ENCODE measurements at regions not wholly inside any gene's neighbourhood (a gene's known extent, or its start where the extent isn't known, plus 50 kb on each side); places are given as distances from the start of the nearest gene placed in this dataset.
"Not testable (repeated sequence)": the region's sequence is repeated elsewhere in the genome, so short reads cannot be mapped to it uniquely, and the experiment has no call there.

GRCh38 chr12:54713876-54714275 lies 65.7 kb upstream of the DCD start:
- TF ChIP-seq CTCF (IDR thresholded peaks at IDR 0.05; ENCODE audit: insufficient read depth, low read length); GABPA (IDR thresholded peaks at IDR 0.05; ENCODE audit: low read depth); POLR2AphosphoS5 (IDR thresholded peaks at IDR 0.05; ENCODE audit: low read depth); REST (IDR thresholded peaks at IDR 0.05; ENCODE audit: insufficient replicate concordance, low read depth); SPI1 (IDR thresholded peaks at IDR 0.05; ENCODE audit: borderline replicate concordance, low read depth): not testable (repeated sequence)
